GM21737 (cell line): ENCODE measurements at regions not wholly inside any gene's neighbourhood (a gene's known extent, or its start where the extent isn't known, plus 50 kb on each side); places are given as distances from the start of the nearest gene placed in this dataset.

Experiments
- ATAC-seq: cut with Tn5 transposase; IDR thresholded peaks from one replicate; pipeline ENCODE4 v1.9.1; 2021; ENCODE audit warnings: mild to moderate bottlenecking, moderate library complexity; ENCODE audit not compliant: unreplicated experiment

- ATAC-seq = no peak
Measured at GRCh38 chr3:148128136-148128535, 569.6 kb upstream of the AGTR1 start.

GRCh38 chr3:148131990-148132638 lies 565.6 kb upstream of the AGTR1 start:
- ATAC-seq = no peak

DNA sequence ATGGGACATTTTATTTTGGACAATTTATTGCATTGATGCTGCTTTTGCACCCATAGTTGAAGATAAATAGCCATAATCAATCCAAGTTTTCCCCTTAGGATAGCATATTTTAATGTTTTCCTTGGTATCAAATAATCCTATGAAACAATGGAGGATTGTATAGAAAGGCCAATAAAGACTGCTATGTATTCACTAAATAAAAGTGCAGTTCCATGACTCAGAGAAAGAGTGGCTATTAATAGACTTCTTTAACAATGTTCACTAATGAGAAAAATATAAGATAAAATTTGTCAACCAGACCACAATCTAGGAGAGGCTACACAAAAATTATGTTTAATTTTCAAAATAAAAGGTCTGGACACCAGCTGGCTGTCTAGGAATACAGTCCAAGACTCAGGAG lies 560.9 kb upstream of the AGTR1 start:
- no peak for ATAC-seq

- no peak for ATAC-seq
Measured at GRCh38 chr3:148146241-148146640, 551.5 kb upstream of the AGTR1 start.

DNA sequence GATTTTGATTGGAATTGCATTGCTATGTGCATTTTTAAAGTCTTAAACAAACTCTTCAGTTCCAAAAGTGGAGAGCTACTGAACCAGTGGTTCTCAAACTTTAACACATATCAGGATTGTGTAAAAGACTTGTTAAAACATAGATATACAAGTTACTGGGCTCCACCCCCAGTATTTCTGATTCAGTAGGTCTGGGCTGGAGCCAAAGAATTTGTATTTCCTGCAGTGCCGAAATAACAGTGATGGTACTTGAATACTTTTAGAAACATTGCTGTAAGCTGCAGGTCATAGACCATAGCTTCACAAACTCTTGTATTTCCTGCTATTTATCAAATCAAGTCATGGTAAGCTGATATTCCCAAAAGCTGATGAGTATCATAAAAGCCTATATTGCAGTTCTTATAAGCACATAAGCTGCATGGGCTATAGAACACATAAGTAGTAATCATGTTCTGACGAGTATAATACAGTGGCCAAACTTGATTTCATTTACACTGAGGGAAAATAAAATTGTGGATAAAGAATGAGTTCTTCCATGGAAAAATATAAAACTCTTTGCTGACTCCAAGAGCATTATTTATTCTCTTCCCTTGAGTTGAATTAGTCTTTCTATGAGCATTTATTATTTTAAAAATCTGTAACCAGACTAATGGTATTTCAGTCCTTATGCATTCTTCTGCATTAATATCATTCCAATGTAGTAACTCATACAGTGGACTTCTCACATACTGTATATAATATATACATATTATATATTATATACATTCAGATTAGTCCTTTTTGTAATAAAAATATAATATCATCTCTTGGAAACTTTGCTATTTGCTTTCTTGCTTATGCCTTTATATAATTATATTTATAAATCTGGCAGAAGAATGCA lies 550.5 kb upstream of the AGTR1 start:
- no peak for ATAC-seq

- no peak for ATAC-seq
Measured at GRCh38 chr3:148147903-148148302, 549.8 kb upstream of the AGTR1 start.

GRCh38 chr3:148149556-148149955 lies 548.1 kb upstream of the AGTR1 start:
- ATAC-seq = no peak

DNA sequence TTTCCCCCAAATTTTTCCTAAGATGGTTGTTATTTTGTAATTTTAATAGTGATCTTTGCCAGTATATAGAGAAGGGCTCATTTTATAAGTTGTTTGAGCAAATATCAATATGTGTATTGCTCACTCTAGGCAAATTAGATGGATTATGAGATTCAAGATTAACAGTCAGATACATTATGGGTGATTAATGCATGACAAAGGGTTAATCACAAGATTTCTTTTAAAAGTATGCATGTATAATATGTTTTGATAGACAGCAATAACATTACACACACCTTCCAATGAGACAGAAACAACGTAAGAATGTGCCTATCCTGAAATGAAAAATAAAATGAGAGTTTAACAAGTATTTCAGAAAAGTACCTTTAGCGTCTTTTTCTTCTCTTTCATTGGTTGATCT lies 547.6 kb upstream of the AGTR1 start:
- no peak for ATAC-seq

- ATAC-seq = no peak
Measured at GRCh38 chr3:148158210-148158609, 539.5 kb upstream of the AGTR1 start.

- no peak for ATAC-seq
Measured at GRCh38 chr3:148162132-148162531, 535.6 kb upstream of the AGTR1 start.

DNA sequence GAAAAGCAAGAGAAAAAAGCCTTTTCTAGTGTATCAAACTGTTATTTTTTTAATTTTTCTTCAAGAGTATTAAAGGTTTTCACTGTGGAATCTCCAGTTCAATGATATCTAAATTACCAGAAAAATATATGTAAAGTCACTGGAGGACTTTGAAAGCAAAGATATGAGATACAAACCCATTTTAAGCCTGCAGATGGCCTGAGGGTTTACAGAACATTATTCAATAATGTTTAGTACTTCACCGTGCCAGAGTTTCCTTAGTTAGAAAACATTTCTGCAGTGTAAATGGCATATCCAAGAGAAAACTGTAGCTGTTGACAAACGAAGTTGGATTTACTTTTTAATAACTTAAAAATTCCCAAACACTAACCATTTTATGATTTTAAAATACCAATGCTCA lies 529.4 kb upstream of the AGTR1 start:
- ATAC-seq = no peak

- no peak for ATAC-seq
Measured at GRCh38 chr3:148173851-148174250, 523.9 kb upstream of the AGTR1 start.

GRCh38 chr3:148175214-148175613 lies 522.5 kb upstream of the AGTR1 start:
- ATAC-seq = no peak

GRCh38 chr3:148178503-148178902 lies 519.2 kb upstream of the AGTR1 start:
- ATAC-seq = no peak

DNA sequence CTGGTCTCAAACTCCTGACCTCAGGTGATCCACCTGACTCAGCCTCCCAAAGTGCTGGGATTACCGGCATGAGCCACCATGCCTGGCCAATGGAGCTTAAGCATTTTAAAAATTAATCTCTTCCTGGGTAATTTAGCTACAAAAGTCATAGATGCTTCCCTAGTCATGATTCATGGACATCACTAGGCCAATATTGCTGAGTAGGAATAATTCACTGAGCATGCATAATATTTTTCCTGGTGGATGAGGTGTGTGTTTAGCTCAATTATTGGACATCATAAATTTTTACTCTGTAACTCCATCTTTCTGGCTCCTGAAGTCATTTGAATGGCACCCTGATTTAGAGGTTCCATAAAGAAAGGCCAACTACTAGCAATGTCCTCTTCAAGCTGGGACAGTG lies 512.9 kb upstream of the AGTR1 start:
- ATAC-seq = no peak

DNA sequence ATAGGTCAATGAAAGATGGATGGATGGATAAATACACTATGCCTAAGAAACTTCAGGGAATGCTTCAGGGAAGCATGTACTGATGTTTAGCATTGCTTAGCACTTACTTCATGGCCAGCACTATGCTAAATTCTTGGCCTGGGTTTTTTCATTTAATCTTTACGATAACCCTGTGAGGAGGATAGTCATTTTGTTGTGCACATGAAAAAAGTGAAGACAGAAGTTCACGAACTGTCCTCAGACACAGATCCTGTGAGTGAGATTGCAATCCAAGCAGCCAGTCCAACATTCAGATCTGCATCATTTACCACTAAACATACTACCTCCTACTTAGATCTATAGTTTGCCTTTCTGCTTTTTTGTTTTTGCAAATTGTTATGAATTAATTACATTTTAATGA lies 510.8 kb upstream of the AGTR1 start:
- no peak for ATAC-seq

DNA sequence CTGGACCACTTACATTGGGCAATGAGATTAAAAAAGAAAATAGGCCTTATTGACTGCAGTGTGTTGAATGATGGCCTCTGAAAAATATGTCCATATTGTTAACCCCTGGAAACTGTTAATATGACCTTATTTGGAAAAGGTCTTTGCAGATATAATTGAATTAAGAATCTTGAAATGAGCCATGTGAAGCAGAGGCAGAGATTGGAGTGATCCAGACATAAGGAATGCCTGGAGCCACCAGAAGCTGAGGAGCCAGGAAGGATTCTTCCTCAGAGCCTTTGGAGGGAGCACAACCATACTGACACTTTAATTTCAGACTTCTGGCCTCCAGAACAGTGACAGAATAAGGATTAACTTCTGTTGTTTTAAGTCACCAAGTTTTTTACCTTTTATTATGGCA lies 510.4 kb upstream of the AGTR1 start:
- no peak for ATAC-seq

- ATAC-seq = no peak
Measured at GRCh38 chr3:148190441-148190990, 507.2 kb upstream of the AGTR1 start.

DNA sequence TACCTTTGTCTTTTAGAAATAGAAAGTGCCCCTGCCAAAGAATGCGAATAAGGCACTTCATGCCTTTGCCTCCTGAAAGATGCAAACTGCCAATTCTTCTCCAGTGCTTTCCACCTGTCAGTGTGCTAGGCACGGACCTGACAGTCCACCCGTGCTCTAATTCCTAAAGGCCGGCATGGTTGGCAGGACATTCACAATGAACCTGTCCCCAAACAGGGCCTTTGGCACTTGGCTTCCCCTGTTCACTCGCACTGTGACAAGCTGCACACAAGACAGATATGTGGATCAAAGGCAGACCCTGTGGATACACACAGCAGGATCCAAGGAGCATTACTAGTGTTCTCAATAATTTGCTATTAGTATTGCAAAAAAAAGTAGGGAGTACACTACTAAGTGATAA lies 505.7 kb upstream of the AGTR1 start:
- no peak for ATAC-seq

DNA sequence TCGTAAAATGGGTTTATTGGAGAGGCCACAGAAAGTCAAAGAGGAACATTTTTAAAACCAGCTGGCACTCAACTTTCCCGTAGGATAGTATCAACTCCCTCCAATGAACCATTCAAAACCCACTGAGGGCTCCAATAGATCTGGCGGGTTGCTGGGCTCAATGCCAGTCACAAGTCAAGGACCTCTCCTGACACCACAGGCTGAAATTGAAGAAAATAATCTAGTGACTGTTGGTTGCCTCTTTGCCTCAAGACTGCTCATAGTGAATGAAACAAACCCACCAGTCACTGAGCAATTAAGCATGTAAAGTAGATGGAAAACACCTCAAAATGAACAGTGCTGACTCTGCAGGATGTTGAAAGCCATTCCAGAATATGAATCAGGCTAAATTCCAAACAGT lies 500.6 kb upstream of the AGTR1 start:
- no peak for ATAC-seq

- no peak for ATAC-seq
Measured at GRCh38 chr3:148202386-148202785, 495.3 kb upstream of the AGTR1 start.

GRCh38 chr3:148203297-148204010 lies 494.2 kb upstream of the AGTR1 start:
- no peak for ATAC-seq
